ENCODE measurements at regions not wholly inside any gene's neighbourhood (a gene's known extent, or its start where the extent isn't known, plus 50 kb on each side); places are given as distances from the start of the nearest gene placed in this dataset.

- Mint-ChIP-seq H3K9me3 (peaks cover 5% of the 10 kb centered on the region in 2 experiments; a peak in 3 of 5 replicates), H3K27me3 (ENCODE audit: low read depth) (peaks cover 7% of the 10 kb centered on the region; the same call in 1 of the 2 replicates), H3K4me3 (no peak overlapping the region), H3K27ac (no peak overlapping the region; a peak in 1 of 7 replicates), H3K36me3 (ENCODE audit: insufficient read depth in 1 of 3, low read depth in 3 of 3) (peaks cover 0 to 2% (median 0%) of the 10 kb centered on the region in 3 experiments; a peak in 1 of 7 replicates), H3K4me1 (peaks cover 5% of the 10 kb centered on the region in 2 experiments)
- Histone ChIP-seq H2BK20ac (ENCODE audit: low read depth, low read length, poor library complexity, severe bottlenecking) (no peak overlapping the region), H2BK15ac (ENCODE audit: low read depth, low read length) (no peak overlapping the region), H4K8ac (replicated peaks; ENCODE audit: insufficient read length, low read depth, low read length) (no peak overlapping the region), H3K23me2 (ENCODE audit: insufficient read length, low read depth, low read length, poor library complexity, severe bottlenecking) (no peaks in the 10 kb centered on the region), H3K9me3 (ENCODE audit: control insufficient read depth, low read depth, low read length) (no peaks in the 10 kb centered on the region), H4K5ac (ENCODE audit: insufficient read length, low read depth, low read length) (no peak overlapping the region), H3T11ph (ENCODE audit: low read length) (no peak overlapping the region), H3K9ac (ENCODE audit: extremely low read depth, insufficient read length, low read length) (no peak overlapping the region), H4K91ac (ENCODE audit: insufficient read length, low read depth, low read length) (no peak overlapping the region), H3K56ac (ENCODE audit: insufficient read length, low read depth, low read length) (no peak overlapping the region), H3K79me2 (ENCODE audit: insufficient read depth, low read length) (no peaks in the 10 kb centered on the region), H2BK5ac (ENCODE audit: insufficient read length, low read length) (no peak overlapping the region), H2BK120ac (ENCODE audit: low read depth, low read length, poor library complexity, severe bottlenecking) (no peak overlapping the region), H4K20me1 (ENCODE audit: control insufficient read depth, insufficient read depth, insufficient read length) (no peaks in the 10 kb centered on the region), H3K4me1 (ENCODE audit: insufficient read depth, low read length) (no peaks in the 10 kb centered on the region), H3K27me3 (ENCODE audit: insufficient read depth, low read length) (no peaks in the 10 kb centered on the region), H2AFZ (ENCODE audit: low read length) (peak overlapping the region; percentile 29), H3K4ac (ENCODE audit: low read depth, low read length) (no peak overlapping the region), H2AK5ac (ENCODE audit: insufficient read length, low read length) (no peak overlapping the region), H3K18ac (ENCODE audit: insufficient read length, low read depth, low read length) (no peak overlapping the region), H3K4me2 (ENCODE audit: insufficient read depth, insufficient read length, low read length) (no peak overlapping the region), H2BK12ac (ENCODE audit: insufficient read length, low read depth, low read length) (no peak overlapping the region), H3K27ac (ENCODE audit: insufficient read length, low read depth, low read length) (no peak overlapping the region), H3K79me1 (ENCODE audit: insufficient read depth, low read depth, low read length, poor library complexity, severe bottlenecking) (no peaks in the 10 kb centered on the region), H3K14ac (ENCODE audit: insufficient read depth, low read length) (no peak overlapping the region), H3K23ac (ENCODE audit: insufficient read length, low read depth, low read length) (no peak overlapping the region)
- TF ChIP-seq CTCF (conservative IDR thresholded peaks at IDR 0.05) = no peak
- WGBS (ENCODE audit: extremely low coverage, insufficient read length, low lambda C conversion rate) = no CpG with 5 or more reads among the region's 10 CpGs
- DNase-seq = no peak
Observed at GRCh38 chr10:71911296-71911953, 52.8 kb upstream of the CHST3 start.
